ENCODE measurements at regions not wholly inside any gene's neighbourhood (a gene's known extent, or its start where the extent isn't known, plus 50 kb on each side); places are given as distances from the start of the nearest gene placed in this dataset.

DNA sequence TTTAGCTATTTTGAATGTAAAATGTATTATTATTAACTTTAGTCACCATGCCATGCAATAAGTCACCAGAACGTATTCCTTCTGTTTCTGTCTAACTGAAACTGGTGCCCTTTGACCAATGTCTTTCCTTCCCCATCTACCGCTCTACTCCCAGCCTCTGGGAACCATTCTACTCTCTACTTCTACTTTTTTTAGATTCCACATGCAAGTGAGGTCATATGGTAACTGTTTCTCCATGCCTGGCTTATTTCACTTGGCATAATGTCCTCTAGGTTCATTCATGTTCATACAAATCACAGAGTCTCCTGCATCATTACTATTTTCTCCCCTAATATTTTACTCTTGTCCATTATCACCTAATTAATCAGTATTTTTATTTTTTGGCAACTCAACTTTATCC is 160.1 kb downstream of the TMX1 start:
- H3K36me3 ChIP-seq, result no peaks in the 10 kb centered on the region
- no peak for DNase-seq
- no peak overlapping the region for H3K27ac ChIP-seq
- H3K4me3 ChIP-seq, result no peak overlapping the region
- H3K27me3 ChIP-seq, result no peaks in the 10 kb centered on the region
- no peaks in the 10 kb centered on the region for H3K9me3 ChIP-seq (replicated peaks)
- H3K4me1 ChIP-seq, result peaks cover 8% of the 10 kb centered on the region

DNA sequence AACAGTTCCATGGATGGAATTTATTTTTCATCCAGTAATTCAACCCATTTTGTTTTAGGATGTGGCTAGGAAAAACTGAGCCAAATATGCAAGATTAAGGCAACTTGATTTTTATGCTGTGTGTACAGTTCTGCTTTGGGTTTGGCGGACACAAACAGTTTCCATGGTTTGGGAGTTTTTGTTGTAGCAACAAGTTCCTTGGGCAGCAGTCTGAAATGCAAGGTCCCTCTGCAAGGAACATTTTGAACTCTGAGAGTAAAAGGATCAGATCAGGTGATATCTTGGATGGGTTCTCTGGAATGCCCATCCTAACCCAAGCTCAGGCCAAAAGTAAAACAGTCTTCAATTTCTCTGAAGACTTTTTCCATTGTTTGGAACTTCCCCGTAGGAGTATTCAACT is 161.2 kb downstream of the TMX1 start:
- Histone ChIP-seq H3K27me3 (no peaks in the 10 kb centered on the region), H3K27ac (no peak overlapping the region), H3K36me3 (no peaks in the 10 kb centered on the region), H3K4me1 (no peaks in the 10 kb centered on the region), H3K9me3 (replicated peaks) (no peaks in the 10 kb centered on the region), H3K4me3 (no peak overlapping the region)
- no peak for DNase-seq

DNA sequence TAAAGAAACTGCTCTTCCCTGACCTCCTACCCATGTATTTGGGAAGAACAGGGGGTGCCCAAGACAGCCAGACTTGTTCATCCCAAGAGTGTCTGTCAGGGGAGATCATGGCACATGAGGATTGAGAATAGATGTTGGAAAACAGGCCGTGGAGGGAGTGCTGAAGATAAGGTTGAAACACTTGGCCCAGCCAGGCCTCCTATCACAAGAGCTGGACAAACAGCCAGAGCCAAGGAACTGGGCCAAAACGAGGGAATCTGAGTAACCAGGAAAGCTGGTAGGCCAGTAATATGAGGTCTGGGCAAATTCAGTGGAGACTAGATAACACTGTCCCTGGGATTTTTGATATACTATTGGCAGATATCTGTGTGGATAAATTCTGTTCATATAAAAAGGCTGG is 161.7 kb downstream of the TMX1 start:
- Histone ChIP-seq H3K27ac (no peak overlapping the region), H3K9me3 (replicated peaks) (no peaks in the 10 kb centered on the region), H3K36me3 (no peaks in the 10 kb centered on the region), H3K4me3 (no peak overlapping the region), H3K27me3 (no peaks in the 10 kb centered on the region), H3K4me1 (no peaks in the 10 kb centered on the region)
- DNase-seq, result no peak

DNA sequence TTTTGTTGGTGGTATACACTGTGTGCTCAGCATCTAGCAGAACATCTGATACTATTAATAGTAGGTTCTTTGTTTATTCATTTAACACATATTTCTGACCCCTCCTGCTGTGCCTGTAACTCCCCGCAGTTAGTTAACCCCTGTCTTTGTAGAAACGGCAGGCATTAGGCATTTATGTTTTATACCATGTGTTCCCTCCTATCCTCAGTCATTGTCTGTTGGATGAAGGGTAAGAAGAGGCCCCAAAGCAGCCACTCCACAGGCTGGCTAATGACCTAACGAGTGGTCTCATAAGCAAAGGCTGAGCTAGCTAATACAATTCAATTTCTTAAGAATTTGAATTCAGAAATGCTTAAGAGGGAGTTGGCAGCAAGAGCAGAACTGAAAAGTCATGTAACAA is 170.8 kb downstream of the TMX1 start:
- no peak for DNase-seq
- H3K36me3 ChIP-seq, result no peaks in the 10 kb centered on the region
- no peak overlapping the region for H3K27ac ChIP-seq
- no peaks in the 10 kb centered on the region for H3K9me3 ChIP-seq (replicated peaks)
- H3K4me1 ChIP-seq, result no peaks in the 10 kb centered on the region
- H3K27me3 ChIP-seq, result no peaks in the 10 kb centered on the region
- no peak overlapping the region for H3K4me3 ChIP-seq

DNA sequence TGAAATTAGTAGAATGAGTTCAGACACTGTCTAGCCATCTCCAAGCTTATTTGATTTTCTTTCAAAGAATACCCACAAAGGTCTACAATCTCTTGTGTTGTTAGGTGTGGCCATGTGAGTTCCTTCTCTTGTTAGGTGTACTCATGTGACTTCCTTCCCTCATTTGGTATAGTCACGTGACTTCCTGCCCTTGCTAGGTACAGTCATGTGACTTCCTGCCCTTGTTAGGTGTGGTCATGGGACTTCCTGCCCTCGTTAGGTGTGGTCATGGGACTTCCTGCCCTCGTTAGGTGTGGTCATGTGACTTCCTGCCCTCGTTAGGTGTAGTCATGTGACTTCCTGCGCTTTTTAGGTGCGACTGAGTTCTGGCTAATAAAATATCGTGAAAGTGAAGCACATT is 179.6 kb downstream of the TMX1 start:
- H3K27ac ChIP-seq, result no peak overlapping the region
- H3K9me3 ChIP-seq (replicated peaks), result peaks cover 5% of the 10 kb centered on the region; the same call in 1 of the 2 replicates
- H3K27me3 ChIP-seq, result no peaks in the 10 kb centered on the region
- H3K4me3 ChIP-seq, result no peak overlapping the region
- H3K36me3 ChIP-seq, result no peaks in the 10 kb centered on the region
- H3K4me1 ChIP-seq, result no peaks in the 10 kb centered on the region
- DNase-seq, result no peak

DNA sequence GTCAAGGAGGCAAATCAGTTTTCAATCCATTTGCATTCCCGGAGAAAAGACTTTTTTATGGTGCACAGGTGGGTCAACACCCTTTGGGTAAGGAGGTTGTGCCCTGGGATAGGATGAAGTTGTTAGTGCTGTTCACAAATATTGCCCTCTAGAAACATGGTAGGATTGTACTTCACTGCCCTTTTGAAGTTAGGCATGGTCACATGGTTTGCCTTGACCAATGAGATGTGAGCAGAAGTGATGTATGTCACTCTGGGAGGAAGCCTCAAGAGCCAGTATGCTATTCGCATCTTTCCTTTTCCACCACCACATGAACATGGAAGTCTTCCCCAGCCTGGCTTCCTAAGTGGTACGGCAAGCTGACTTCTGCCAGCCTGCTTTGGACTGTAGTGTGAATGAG is 182.7 kb downstream of the TMX1 start:
- H3K9me3 ChIP-seq (replicated peaks), result peaks cover 5% of the 10 kb centered on the region; the same call in 1 of the 2 replicates
- H3K36me3 ChIP-seq, result no peaks in the 10 kb centered on the region
- H3K4me3 ChIP-seq, result no peak overlapping the region
- H3K27ac ChIP-seq, result no peak overlapping the region
- H3K4me1 ChIP-seq, result no peaks in the 10 kb centered on the region
- DNase-seq, result no peak
- no peaks in the 10 kb centered on the region for H3K27me3 ChIP-seq

DNA sequence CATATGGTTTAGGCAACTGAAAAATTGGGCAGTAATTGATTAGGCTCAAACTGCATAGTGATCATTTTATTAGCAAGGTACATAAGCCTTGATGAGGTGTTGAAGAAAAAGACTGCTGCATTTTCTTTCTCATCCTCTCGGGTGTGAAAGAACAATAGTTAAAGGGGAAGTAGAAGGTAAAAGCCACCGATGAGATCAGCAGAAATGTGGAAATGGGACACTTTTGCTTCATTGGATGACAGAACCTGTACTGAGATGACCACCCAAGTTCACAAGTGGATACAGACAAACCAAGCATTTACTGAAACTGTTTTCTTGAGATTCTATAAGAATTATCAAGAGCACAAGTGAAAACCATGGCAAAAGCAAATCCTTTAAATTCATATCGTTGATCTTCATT is 184.0 kb downstream of the TMX1 start:
- DNase-seq, result no peak
- H3K36me3 ChIP-seq, result no peaks in the 10 kb centered on the region
- H3K4me3 ChIP-seq, result no peak overlapping the region
- H3K27ac ChIP-seq, result no peak overlapping the region
- peaks cover 3% of the 10 kb centered on the region; the same call in 1 of the 2 replicates for H3K9me3 ChIP-seq (replicated peaks)
- no peaks in the 10 kb centered on the region for H3K27me3 ChIP-seq
- H3K4me1 ChIP-seq, result no peaks in the 10 kb centered on the region

- Histone ChIP-seq H3K36me3 (no peaks in the 10 kb centered on the region), H3K27me3 (no peaks in the 10 kb centered on the region), H3K27ac (peak overlapping the region; percentile 20; the same call in 1 of the 2 replicates), H3K9me3 (replicated peaks) (no peaks in the 10 kb centered on the region; the same call in 1 of the 2 replicates), H3K4me1 (no peaks in the 10 kb centered on the region), H3K4me3 (no peak overlapping the region)
- DNase-seq, result peak in 1 of 2 experiments; percentile 32
Measured at GRCh38 chr14:51424561-51425251, 184.7 kb downstream of the TMX1 start.

DNA sequence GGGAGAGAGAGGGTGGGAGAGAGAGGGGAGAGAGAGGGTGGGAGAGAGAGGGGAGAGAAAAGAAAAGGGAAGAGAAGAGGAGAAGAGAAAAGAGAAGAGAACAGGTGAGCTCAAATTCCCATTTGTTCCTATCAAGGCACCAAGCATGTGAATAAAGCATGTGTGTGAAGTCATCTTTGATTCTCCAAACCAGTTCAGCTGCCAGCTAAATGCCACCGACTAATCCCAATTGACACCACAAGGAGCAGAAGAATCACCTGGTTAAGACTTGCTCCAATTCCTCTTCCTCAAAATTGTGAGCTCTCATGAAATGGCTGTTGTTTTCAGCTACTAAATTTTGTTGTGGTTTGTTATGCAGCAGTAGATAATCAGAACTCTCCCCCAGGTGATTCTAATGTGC is 188.9 kb downstream of the TMX1 start:
- Histone ChIP-seq H3K4me1 (peaks cover 11% of the 10 kb centered on the region), H3K27me3 (no peaks in the 10 kb centered on the region), H3K27ac (no peak overlapping the region), H3K36me3 (no peaks in the 10 kb centered on the region), H3K9me3 (replicated peaks) (no peaks in the 10 kb centered on the region), H3K4me3 (no peak overlapping the region)
- DNase-seq, result no peak

GRCh38 chr14:51430079-51430478 is 190.0 kb downstream of the TMX1 start:
- Histone ChIP-seq H3K4me1 (peaks cover 11% of the 10 kb centered on the region), H3K36me3 (no peaks in the 10 kb centered on the region), H3K4me3 (peak overlapping the region; percentile 7; the same call in 1 of the 2 replicates), H3K27ac (peak overlapping the region; percentile 45), H3K27me3 (no peaks in the 10 kb centered on the region), H3K9me3 (replicated peaks) (no peaks in the 10 kb centered on the region)
- DNase-seq, result no peak

GRCh38 chr14:51430633-51431032 is 190.6 kb downstream of the TMX1 start:
- H3K4me3 ChIP-seq, result no peak overlapping the region; the same call in 1 of the 2 replicates
- peak overlapping the region; percentile 45 for H3K27ac ChIP-seq
- H3K36me3 ChIP-seq, result no peaks in the 10 kb centered on the region
- peak; percentile 43 to 65 for DNase-seq
- peaks cover 11% of the 10 kb centered on the region for H3K4me1 ChIP-seq
- no peaks in the 10 kb centered on the region for H3K9me3 ChIP-seq (replicated peaks)
- no peaks in the 10 kb centered on the region for H3K27me3 ChIP-seq

GRCh38 chr14:51431033-51431709 is 191.1 kb downstream of the TMX1 start:
- no peak overlapping the region for H3K4me3 ChIP-seq
- H3K9me3 ChIP-seq (replicated peaks), result no peaks in the 10 kb centered on the region
- no peaks in the 10 kb centered on the region for H3K27me3 ChIP-seq
- H3K4me1 ChIP-seq, result peaks cover 11% of the 10 kb centered on the region
- no peaks in the 10 kb centered on the region for H3K36me3 ChIP-seq
- no peak for DNase-seq
- H3K27ac ChIP-seq, result no peak overlapping the region

DNA sequence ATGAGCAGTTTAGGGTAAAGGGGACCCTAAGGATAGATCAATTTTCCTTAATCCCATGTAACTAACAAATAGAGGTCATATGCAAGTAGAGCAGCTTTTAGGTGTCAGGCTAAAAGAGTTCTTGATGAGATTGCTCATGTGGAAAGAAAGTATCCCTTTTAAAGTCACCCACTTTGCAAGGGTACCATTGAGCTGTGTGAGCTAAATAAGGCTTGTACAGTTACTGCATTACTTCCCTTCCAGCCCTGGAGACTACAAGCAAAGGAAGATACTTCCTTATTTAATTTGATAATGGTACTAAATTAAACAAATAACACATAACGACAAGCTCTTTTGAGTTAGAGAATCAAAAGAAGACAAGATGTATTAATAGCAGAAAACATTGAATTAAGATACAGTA is 191.7 kb downstream of the TMX1 start:
- Histone ChIP-seq H3K36me3 (no peaks in the 10 kb centered on the region), H3K4me3 (no peak overlapping the region), H3K4me1 (peaks cover 11% of the 10 kb centered on the region), H3K27ac (no peak overlapping the region), H3K27me3 (no peaks in the 10 kb centered on the region), H3K9me3 (replicated peaks) (no peaks in the 10 kb centered on the region)
- no peak for DNase-seq

- H3K9me3 ChIP-seq (replicated peaks), result no peaks in the 10 kb centered on the region
- no peak for DNase-seq
- no peak overlapping the region for H3K4me3 ChIP-seq
- H3K36me3 ChIP-seq, result no peaks in the 10 kb centered on the region
- no peak overlapping the region for H3K27ac ChIP-seq
- H3K4me1 ChIP-seq, result peaks cover 11% of the 10 kb centered on the region
- H3K27me3 ChIP-seq, result no peaks in the 10 kb centered on the region
Measured at GRCh38 chr14:51432302-51432948, 192.4 kb downstream of the TMX1 start.

- no peaks in the 10 kb centered on the region for H3K4me1 ChIP-seq
- no peaks in the 10 kb centered on the region for H3K9me3 ChIP-seq (replicated peaks)
- H3K4me3 ChIP-seq, result no peak overlapping the region
Measured at GRCh38 chr14:51436630-51437029, 196.6 kb downstream of the TMX1 start.

More at GRCh38 chr14:51436630-51437029, 196.6 kb downstream of the TMX1 start:
- Histone ChIP-seq H3K27ac (no peak overlapping the region), H3K36me3 (no peaks in the 10 kb centered on the region), H3K27me3 (no peaks in the 10 kb centered on the region)
- DNase-seq, result no peak
